Right atrium auricular region (tissue), 2 donors: ENCODE measurements at regions not wholly inside any gene's neighbourhood (a gene's known extent, or its start where the extent isn't known, plus 50 kb on each side); places are given as distances from the start of the nearest gene placed in this dataset.

ENCODE experiments used
- DNase-seq: peaks from one replicate; pipeline ENCODE4 v3.0.0-alpha.2; 2019; ENCODE audit warnings: low spot score
- H3K27ac ChIP-seq, 2 donors: fragments of 200-600 bp; sonication (generic); 1 replicate in 1 of 2; 2 replicates in 1 of 2; pipeline ENCODE4 v1.5.1; 2016 to 2019
- H3K27me3 ChIP-seq, 2 donors: fragments of 200-600 bp; sonication (generic); one replicate each; pipeline versions ENCODE4 v1.5.1 to v1.6.0; 2017 to 2019
- H3K36me3 ChIP-seq: fragments of 200-600 bp; sonication (generic); one replicate; pipeline ENCODE4 v1.5.1; 2016
- H3K4me1 ChIP-seq, 2 donors: fragments of 200-600 bp; sonication (generic); one replicate each; pipeline versions ENCODE4 v1.5.1 to v1.6.0; 2017 to 2019
- H3K4me3 ChIP-seq, 2 donors: fragments of 200-600 bp; sonication (generic); 1 replicate in 1 of 2; 2 replicates in 1 of 2; pipeline ENCODE4 v1.5.1; 2017 to 2019; ENCODE audit warnings: mild to moderate bottlenecking in 1 of 2, moderate library complexity in 1 of 2
- H3K9me3 ChIP-seq, 2 donors: fragments of 200-600 bp; sonication (generic); one replicate each; pipeline ENCODE4 v1.5.1; 2019
- TF ChIP-seq, protein P1 (sequence below), 2 donors: fragments of 200-600 bp; sonication (generic); IDR thresholded peaks; one replicate each; pipeline ENCODE4 v1.5.1; 2019; ENCODE audit warnings: antibody characterized with exemption in 2 of 2

DNA sequence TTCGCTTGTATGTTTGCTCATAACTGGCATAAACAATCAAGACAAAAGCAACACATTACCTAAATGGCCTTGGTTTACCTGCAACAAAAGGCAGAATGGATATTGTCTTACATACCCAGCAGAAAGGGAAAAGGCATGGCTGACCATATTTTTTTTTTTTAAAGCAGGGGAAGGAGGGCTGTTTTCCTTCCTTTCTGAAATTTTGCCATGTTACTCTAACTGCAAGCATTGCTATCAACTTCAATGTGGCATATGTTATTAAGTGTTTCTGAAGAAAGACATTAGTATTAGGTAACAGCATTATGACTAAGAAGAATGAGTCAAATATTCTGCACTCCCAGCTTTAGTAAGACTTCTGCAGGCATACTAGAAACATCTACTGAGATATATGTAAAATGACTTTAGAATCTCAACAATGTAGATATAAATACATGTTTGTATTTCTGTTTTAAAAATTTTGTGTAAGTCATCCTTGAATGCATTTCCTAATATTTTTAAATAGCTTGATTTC lies 512.6 kb upstream of the FAM241A start:
- no peaks in the 10 kb centered on the region for H3K4me1 ChIP-seq
- no peak for DNase-seq
- H3K36me3 ChIP-seq, result no peaks in the 10 kb centered on the region
- no peak overlapping the region for H3K27ac ChIP-seq
- H3K9me3 ChIP-seq, result no peaks in the 10 kb centered on the region
- TF ChIP-seq, protein P1, sequence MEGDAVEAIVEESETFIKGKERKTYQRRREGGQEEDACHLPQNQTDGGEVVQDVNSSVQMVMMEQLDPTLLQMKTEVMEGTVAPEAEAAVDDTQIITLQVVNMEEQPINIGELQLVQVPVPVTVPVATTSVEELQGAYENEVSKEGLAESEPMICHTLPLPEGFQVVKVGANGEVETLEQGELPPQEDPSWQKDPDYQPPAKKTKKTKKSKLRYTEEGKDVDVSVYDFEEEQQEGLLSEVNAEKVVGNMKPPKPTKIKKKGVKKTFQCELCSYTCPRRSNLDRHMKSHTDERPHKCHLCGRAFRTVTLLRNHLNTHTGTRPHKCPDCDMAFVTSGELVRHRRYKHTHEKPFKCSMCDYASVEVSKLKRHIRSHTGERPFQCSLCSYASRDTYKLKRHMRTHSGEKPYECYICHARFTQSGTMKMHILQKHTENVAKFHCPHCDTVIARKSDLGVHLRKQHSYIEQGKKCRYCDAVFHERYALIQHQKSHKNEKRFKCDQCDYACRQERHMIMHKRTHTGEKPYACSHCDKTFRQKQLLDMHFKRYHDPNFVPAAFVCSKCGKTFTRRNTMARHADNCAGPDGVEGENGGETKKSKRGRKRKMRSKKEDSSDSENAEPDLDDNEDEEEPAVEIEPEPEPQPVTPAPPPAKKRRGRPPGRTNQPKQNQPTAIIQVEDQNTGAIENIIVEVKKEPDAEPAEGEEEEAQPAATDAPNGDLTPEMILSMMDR (IDR thresholded peaks at IDR 0.05), result no peak
- H3K4me3 ChIP-seq, result no peak overlapping the region
- no peaks in the 10 kb centered on the region for H3K27me3 ChIP-seq

DNA sequence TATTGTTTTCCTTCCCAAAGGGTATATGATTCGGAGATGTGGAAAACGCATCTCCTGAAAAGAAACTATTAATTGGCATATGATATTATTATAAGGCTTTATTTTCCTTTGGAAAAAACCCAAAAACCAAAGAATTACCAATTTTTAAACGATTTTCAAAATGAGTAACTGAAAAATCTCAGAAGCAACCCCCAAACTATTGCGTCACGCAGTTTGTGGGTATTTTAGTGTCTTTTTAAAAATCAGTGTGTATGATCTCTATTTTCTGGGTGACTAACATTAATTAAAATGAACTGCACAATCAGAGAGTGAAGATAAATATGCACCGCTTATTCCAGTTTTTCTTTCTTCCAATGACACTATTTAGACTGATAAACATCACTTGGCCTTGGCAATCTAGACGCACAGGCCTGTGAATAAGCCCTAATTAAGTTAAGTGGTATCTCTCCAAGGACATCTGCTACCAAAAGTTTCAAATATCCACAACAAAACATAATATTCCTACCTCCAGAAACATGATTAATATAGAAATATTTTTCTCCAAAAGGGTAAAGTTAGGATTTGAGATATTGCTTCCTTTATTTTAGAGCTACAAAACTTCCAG lies 511.5 kb upstream of the FAM241A start:
- no peaks in the 10 kb centered on the region for H3K9me3 ChIP-seq
- H3K27ac ChIP-seq, result no peak overlapping the region
- TF ChIP-seq, protein P1 (IDR thresholded peaks at IDR 0.05), result no peak
- H3K36me3 ChIP-seq, result no peaks in the 10 kb centered on the region
- no peak for DNase-seq
- H3K4me1 ChIP-seq, result no peaks in the 10 kb centered on the region
- no peaks in the 10 kb centered on the region for H3K27me3 ChIP-seq
- H3K4me3 ChIP-seq, result no peak overlapping the region

DNA sequence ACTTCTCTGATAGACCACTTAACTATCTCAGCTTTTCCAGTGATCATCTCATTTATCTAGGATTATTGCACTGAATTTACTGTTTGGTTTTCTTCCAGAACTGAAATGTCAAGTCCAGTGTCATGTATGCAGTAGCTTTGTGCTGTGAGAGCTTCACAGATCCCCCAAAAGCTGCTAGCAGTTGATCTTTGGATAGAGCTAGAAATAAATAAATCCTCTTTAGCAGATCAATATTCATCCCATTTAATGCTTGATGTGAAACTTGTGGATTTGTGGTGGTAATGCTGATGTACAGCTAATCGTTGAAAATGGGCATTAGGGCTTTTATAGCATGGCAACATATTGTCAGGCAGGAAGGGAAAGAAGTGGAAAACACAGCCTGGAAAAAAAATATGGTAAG lies 509.6 kb upstream of the FAM241A start:
- Histone ChIP-seq H3K9me3 (no peaks in the 10 kb centered on the region), H3K36me3 (no peaks in the 10 kb centered on the region), H3K4me3 (no peak overlapping the region), H3K4me1 (no peaks in the 10 kb centered on the region), H3K27me3 (no peaks in the 10 kb centered on the region), H3K27ac (no peak overlapping the region)
- no peak for DNase-seq
- TF ChIP-seq, protein P1 (IDR thresholded peaks at IDR 0.05), result no peak

DNA sequence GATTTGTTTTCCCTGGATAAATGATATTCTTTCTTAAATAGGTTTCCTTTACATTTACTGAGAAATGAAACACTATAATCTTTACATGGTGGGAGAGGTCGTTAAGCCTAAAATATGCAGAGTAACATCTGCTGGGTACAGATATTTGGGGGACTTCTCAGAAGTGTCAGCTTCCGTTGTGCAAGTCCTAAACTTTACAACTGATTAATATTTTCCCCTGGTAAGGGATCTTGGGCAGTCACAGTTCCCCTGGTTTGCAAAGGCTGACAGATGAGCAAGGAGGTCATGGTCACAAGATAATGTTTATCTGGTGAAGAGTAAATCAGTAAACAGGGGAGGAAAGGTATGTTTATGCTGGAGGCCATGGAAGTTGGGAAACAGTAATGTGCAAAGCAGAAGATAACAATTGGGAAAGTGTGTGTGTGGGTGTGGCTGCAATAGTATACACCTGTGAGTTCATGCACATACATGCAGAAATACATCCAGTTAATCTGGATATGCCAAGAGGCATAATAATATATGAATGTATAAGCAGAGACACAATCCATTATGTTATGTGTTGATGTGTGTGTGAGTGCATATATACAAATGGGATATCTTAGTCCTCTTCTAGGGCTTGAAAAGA lies 508.2 kb upstream of the FAM241A start:
- H3K27ac ChIP-seq, result no peak overlapping the region
- no peaks in the 10 kb centered on the region for H3K4me1 ChIP-seq
- H3K4me3 ChIP-seq, result no peak overlapping the region
- DNase-seq, result no peak
- no peaks in the 10 kb centered on the region for H3K27me3 ChIP-seq
- H3K9me3 ChIP-seq, result no peaks in the 10 kb centered on the region
- TF ChIP-seq, protein P1 (IDR thresholded peaks at IDR 0.05), result no peak
- H3K36me3 ChIP-seq, result no peaks in the 10 kb centered on the region

DNA sequence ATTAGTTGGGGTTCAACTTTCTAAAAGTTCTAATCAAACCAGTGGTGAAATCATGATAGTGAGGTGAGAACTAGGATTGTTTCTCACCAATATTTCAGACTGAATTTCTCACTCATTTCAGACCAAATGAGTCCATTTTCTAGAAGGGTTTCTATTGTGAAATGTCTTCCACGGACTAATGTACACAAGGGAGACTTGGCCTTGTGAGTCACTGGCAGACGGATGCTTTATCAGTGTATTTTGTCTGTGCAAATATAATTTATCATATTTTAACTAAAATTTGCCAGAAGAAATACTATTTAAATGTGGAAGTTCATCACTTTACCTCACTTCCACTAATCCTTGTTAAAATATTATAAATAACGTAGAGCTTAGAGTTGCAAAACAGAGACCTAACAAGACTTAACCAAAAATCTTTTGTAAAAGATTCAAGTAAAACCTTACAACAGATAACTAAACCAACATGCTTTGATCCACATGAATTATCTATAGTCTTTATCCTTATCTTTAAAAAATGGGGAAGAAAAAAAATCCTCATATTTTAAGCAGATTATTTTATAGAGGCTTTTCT lies 506.0 kb upstream of the FAM241A start:
- Histone ChIP-seq H3K9me3 (no peaks in the 10 kb centered on the region), H3K4me1 (no peaks in the 10 kb centered on the region), H3K4me3 (no peak overlapping the region), H3K36me3 (no peaks in the 10 kb centered on the region), H3K27me3 (no peaks in the 10 kb centered on the region), H3K27ac (no peak overlapping the region)
- DNase-seq, result no peak
- TF ChIP-seq, protein P1 (IDR thresholded peaks at IDR 0.05), result no peak
